ENCODE measurements at regions not wholly inside any gene's neighbourhood (a gene's known extent, or its start where the extent isn't known, plus 50 kb on each side); places are given as distances from the start of the nearest gene placed in this dataset.

- TF ChIP-seq NR2C2 (IDR thresholded peaks at IDR 0.05; ENCODE audit: borderline replicate concordance, control insufficient read depth, insufficient read length, low read depth) (no peak), REST (IDR thresholded peaks at IDR 0.05; ENCODE audit: low read depth, low read length) (no peak), NR2F1 (conservative IDR thresholded peaks at IDR 0.05) (no peak), LARP7 (IDR thresholded peaks at IDR 0.05) (no peak), ZSCAN29 (IDR thresholded peaks at IDR 0.05) (no peak), KAT2A (conservative IDR thresholded peaks at IDR 0.05; ENCODE audit: control insufficient read depth, low read depth, low read length) (no peak), EGR1 (IDR thresholded peaks at IDR 0.05; ENCODE audit: borderline replicate concordance in 1 of 2, low read depth in 2 of 2, low read length in 2 of 2) (no peak), POLR2AphosphoS2 (IDR thresholded peaks at IDR 0.05; ENCODE audit: low read depth, low read length) (no peak), E2F4 (IDR thresholded peaks at IDR 0.05; ENCODE audit: low read depth, low read length) (no peak)
- TF ChIP-seq, protein P1, sequence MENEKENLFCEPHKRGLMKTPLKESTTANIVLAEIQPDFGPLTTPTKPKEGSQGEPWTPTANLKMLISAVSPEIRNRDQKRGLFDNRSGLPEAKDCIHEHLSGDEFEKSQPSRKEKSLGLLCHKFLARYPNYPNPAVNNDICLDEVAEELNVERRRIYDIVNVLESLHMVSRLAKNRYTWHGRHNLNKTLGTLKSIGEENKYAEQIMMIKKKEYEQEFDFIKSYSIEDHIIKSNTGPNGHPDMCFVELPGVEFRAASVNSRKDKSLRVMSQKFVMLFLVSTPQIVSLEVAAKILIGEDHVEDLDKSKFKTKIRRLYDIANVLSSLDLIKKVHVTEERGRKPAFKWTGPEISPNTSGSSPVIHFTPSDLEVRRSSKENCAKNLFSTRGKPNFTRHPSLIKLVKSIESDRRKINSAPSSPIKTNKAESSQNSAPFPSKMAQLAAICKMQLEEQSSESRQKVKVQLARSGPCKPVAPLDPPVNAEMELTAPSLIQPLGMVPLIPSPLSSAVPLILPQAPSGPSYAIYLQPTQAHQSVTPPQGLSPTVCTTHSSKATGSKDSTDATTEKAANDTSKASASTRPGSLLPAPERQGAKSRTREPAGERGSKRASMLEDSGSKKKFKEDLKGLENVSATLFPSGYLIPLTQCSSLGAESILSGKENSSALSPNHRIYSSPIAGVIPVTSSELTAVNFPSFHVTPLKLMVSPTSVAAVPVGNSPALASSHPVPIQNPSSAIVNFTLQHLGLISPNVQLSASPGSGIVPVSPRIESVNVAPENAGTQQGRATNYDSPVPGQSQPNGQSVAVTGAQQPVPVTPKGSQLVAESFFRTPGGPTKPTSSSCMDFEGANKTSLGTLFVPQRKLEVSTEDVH (IDR thresholded peaks at IDR 0.05; ENCODE audit: low read depth, partially characterized antibody): no peak
Observed at GRCh38 chr2:59882279-59882678, 671.2 kb downstream of the BCL11A start (continued).

Measured in GM12878 (cell line).